Fibroblast of lung (primary cell): ENCODE measurements at regions not wholly inside any gene's neighbourhood (a gene's known extent, or its start where the extent isn't known, plus 50 kb on each side); places are given as distances from the start of the nearest gene placed in this dataset.

ENCODE experiments used
- DNase-seq, 2 donors: peaks; one replicate each; pipeline versions ENCODE4 v3.0.0 to v3.0.0-alpha.2; 2010; ENCODE audit warnings: low read depth in 2 of 2
- H2AFZ ChIP-seq: 2 replicates; pipeline ENCODE4 v1.5.1; 2012; ENCODE audit warnings: low read length, control low read depth, inconsistent platforms
- H3K27ac ChIP-seq: 2 replicates; pipeline ENCODE4 v1.5.1; 2011; ENCODE audit warnings: low read length, control low read depth; ENCODE audit not compliant: insufficient read depth
- H3K27me3 ChIP-seq: 2 replicates; pipeline ENCODE4 v1.5.1; 2011; ENCODE audit warnings: mild to moderate bottlenecking, low read length; ENCODE audit not compliant: control insufficient read depth, insufficient read depth
- H3K36me3 ChIP-seq: 2 replicates; pipeline ENCODE4 v1.5.1; 2011; ENCODE audit warnings: low read length; ENCODE audit not compliant: control insufficient read depth, insufficient read depth
- H3K4me1 ChIP-seq: 2 replicates; pipeline ENCODE4 v1.5.1; 2011; ENCODE audit warnings: low read length; ENCODE audit not compliant: control insufficient read depth, insufficient read depth; ENCODE audit errors: extremely low read depth
- H3K4me2 ChIP-seq: 2 replicates; pipeline ENCODE4 v1.5.1; 2011; ENCODE audit warnings: low read length, control low read depth; ENCODE audit not compliant: insufficient read depth; ENCODE audit errors: extremely low read depth
- H3K4me3 ChIP-seq, 4 experiments: fragments of 200-600 bp in 1 of 4; sonication (generic) in 1 of 4; replicated peaks in 1 of 4; 2 replicates each; pipeline ENCODE4 v1.5.1; 2011 to 2016; ENCODE audit warnings: low read length in 4 of 4, low read depth in 3 of 4, mild to moderate bottlenecking in 3 of 4, control low read depth in 2 of 4, inconsistent platforms in 1 of 4, mixed read lengths in 1 of 4; ENCODE audit not compliant: insufficient read depth in 1 of 4; ENCODE audit errors: control extremely low read depth in 1 of 4
- H3K79me2 ChIP-seq: 2 replicates; pipeline ENCODE4 v1.5.1; 2012; ENCODE audit warnings: mild to moderate bottlenecking, low read length, inconsistent platforms; ENCODE audit not compliant: control insufficient read depth, insufficient read depth
- H3K9ac ChIP-seq: 2 replicates; pipeline ENCODE4 v1.5.1; 2011; ENCODE audit warnings: mild to moderate bottlenecking, low read length, control low read depth; ENCODE audit not compliant: insufficient read depth
- H3K9me3 ChIP-seq: 2 replicates; pipeline ENCODE4 v1.5.1; 2012; ENCODE audit warnings: low read depth, low read length; ENCODE audit not compliant: control insufficient read depth, insufficient read depth
- H4K20me1 ChIP-seq: 2 replicates; pipeline ENCODE4 v1.5.1; 2011; ENCODE audit warnings: low read length; ENCODE audit not compliant: control insufficient read depth, insufficient read depth; ENCODE audit errors: extremely low read depth
- EZH2 ChIP-seq: IDR thresholded peaks from 2 replicates; pipeline ENCODE4 v1.5.1; 2012; ENCODE audit warnings: low read length, control low read depth, mild to moderate bottlenecking; ENCODE audit errors: missing control alignments
- TF ChIP-seq, protein P1 (sequence below), 2 donors: IDR thresholded peaks in 1 of 2; conservative IDR thresholded peaks in 1 of 2; 1 replicate in 1 of 2; 2 replicates in 1 of 2; pipeline ENCODE4 v1.5.1; 2011 to 2012; ENCODE audit warnings: low read length in 2 of 2, control low read depth in 1 of 2, inconsistent platforms in 1 of 2, low read depth in 1 of 2, mild to moderate bottlenecking in 1 of 2

DNA sequence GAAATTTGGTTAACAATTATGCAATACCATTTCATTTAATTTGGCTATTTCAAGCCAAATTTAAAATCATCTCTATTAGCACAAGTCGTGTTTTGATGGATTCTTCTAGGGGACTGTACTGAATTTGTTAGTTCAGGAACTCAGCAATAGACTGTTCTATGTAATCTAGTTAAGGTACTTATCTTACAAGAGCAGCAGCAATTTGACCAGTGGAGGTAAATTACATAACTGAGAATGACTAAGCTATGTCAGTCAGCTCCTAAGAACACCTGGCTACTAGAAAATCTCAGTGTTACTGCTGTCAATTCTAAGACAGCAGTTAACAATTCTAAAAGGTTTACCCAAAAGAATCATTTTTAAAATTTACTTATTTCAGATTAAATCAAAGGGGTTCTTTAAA lies 513.9 kb upstream of the ZWINT start:
- H2AFZ ChIP-seq, result no peak overlapping the region
- no peaks in the 10 kb centered on the region for H3K79me2 ChIP-seq
- no peak overlapping the region for H3K4me3 ChIP-seq
- H4K20me1 ChIP-seq, result no peaks in the 10 kb centered on the region
- H3K9ac ChIP-seq, result no peak overlapping the region
- no peak for DNase-seq
- no peak overlapping the region for H3K27ac ChIP-seq
- TF ChIP-seq, protein P1, sequence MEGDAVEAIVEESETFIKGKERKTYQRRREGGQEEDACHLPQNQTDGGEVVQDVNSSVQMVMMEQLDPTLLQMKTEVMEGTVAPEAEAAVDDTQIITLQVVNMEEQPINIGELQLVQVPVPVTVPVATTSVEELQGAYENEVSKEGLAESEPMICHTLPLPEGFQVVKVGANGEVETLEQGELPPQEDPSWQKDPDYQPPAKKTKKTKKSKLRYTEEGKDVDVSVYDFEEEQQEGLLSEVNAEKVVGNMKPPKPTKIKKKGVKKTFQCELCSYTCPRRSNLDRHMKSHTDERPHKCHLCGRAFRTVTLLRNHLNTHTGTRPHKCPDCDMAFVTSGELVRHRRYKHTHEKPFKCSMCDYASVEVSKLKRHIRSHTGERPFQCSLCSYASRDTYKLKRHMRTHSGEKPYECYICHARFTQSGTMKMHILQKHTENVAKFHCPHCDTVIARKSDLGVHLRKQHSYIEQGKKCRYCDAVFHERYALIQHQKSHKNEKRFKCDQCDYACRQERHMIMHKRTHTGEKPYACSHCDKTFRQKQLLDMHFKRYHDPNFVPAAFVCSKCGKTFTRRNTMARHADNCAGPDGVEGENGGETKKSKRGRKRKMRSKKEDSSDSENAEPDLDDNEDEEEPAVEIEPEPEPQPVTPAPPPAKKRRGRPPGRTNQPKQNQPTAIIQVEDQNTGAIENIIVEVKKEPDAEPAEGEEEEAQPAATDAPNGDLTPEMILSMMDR (conservative IDR thresholded peaks at IDR 0.05 in 1 of 2, IDR thresholded peaks at IDR 0.05 in 1 of 2; ENCODE audit: low read depth in 1 of 2, low read length in 2 of 2), result no peak
- TF ChIP-seq EZH2, result no peak
- H3K4me1 ChIP-seq, result no peaks in the 10 kb centered on the region
- no peaks in the 10 kb centered on the region for H3K9me3 ChIP-seq
- no peak overlapping the region for H3K4me2 ChIP-seq
- H3K36me3 ChIP-seq, result no peaks in the 10 kb centered on the region
- no peaks in the 10 kb centered on the region for H3K27me3 ChIP-seq

DNA sequence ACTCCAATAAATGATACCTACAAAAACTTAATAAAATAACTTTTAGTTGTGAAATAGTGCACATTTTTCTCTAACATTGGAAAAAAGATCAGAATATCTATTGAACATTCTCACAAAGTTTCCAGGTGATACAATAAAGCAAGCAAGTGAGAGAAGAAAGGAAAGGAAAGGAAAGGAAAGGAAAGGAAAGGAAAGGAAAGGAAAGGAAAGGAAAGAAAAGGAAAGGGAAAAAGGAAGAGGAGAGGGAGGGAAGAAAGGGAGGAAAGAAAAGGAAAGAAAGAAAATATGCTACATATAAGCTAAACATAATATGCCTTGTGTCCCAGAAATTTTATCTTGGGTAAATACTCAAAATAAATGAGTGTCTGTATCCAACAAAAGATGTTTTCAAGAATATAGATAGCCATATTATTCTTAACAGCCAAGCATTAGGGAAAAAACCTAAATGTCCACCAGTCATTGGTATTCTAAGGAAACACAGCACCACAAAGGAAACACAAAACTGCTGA lies 510.2 kb upstream of the ZWINT start:
- H2AFZ ChIP-seq, result no peak overlapping the region

DNA sequence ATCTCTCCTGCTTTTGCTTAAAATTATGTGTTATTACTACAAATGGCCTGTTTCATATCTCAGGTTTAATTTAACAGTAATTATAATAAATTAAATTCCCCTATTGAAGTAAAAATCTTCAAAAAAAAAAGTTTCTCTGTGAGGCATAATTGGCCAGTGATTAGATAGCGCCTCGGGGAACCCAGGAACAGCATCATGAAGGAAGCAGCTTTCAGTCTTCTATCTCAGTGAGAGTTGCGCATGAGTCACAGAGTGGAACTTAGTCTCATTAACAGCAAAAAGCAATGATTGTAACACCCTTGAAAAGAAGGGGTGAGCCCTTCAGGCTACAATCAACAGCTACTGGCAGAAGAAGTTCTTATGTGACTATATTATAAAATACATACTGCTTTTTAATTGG lies 506.2 kb upstream of the ZWINT start:
- H3K79me2 ChIP-seq, result no peaks in the 10 kb centered on the region
- no peaks in the 10 kb centered on the region for H3K9me3 ChIP-seq
- H3K4me3 ChIP-seq, result no peak overlapping the region
- H3K4me2 ChIP-seq, result no peak overlapping the region
- no peaks in the 10 kb centered on the region for H3K36me3 ChIP-seq
- no peak overlapping the region for H3K27ac ChIP-seq
- H3K9ac ChIP-seq, result no peak overlapping the region
- no peak overlapping the region for H2AFZ ChIP-seq
- H3K27me3 ChIP-seq, result no peaks in the 10 kb centered on the region
- no peaks in the 10 kb centered on the region for H4K20me1 ChIP-seq
- DNase-seq, result no peak
- TF ChIP-seq, protein P1 (conservative IDR thresholded peaks at IDR 0.05 in 1 of 2, IDR thresholded peaks at IDR 0.05 in 1 of 2; ENCODE audit: low read depth in 1 of 2, low read length in 2 of 2), result no peak
- no peak for TF ChIP-seq EZH2
- no peaks in the 10 kb centered on the region for H3K4me1 ChIP-seq

More for the DNA sequence above, 510.2 kb upstream of the ZWINT start:
- DNase-seq, result no peak
- Histone ChIP-seq H3K4me2 (no peak overlapping the region), H3K4me1 (no peaks in the 10 kb centered on the region), H3K4me3 (no peak overlapping the region), H4K20me1 (no peaks in the 10 kb centered on the region), H3K27ac (no peak overlapping the region), H3K27me3 (no peaks in the 10 kb centered on the region), H3K36me3 (no peaks in the 10 kb centered on the region), H3K79me2 (no peaks in the 10 kb centered on the region), H3K9me3 (no peaks in the 10 kb centered on the region), H3K9ac (no peak overlapping the region)
- no peak for TF ChIP-seq EZH2
- TF ChIP-seq, protein P1 (conservative IDR thresholded peaks at IDR 0.05 in 1 of 2, IDR thresholded peaks at IDR 0.05 in 1 of 2; ENCODE audit: low read depth in 1 of 2, low read length in 2 of 2), result no peak
